ENCODE measurements at regions not wholly inside any gene's neighbourhood (a gene's known extent, or its start where the extent isn't known, plus 50 kb on each side); places are given as distances from the start of the nearest gene placed in this dataset.

DNA sequence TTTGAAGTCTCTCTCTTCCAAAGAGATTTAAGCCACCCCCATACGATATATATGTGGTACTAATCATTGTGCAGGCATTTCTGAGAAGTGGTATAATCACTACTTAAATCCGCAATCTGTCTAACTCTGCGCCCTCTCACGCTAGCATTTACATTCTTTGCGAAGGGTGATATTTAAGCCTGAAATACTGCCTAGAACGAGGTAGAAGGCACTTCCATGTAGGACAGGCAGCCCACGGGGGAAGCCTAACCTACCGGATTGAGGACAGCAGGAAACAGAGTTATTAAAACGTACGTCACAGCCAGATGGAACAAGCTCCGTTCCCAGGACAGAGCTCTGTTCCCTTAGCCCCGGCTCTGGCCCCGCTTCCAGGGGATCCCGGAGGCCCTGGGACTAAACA lies 59.3 kb upstream of the ECHDC3 start:
- Histone ChIP-seq H3K27me3 (no peaks in the 10 kb centered on the region), H3K4me3 (peak overlapping the region; percentile 66), H3K9me3 (no peaks in the 10 kb centered on the region), H4K20me1 (no peaks in the 10 kb centered on the region), H3K4me2 (peak overlapping the region; percentile 97), H3K36me3 (no peaks in the 10 kb centered on the region), H3K9ac (peak overlapping the region; percentile 79), H3K4me1 (peaks cover 90% of the 10 kb centered on the region), H3K27ac (peak overlapping the region; percentile 90)
- TF ChIP-seq Cebpa-rat (IDR thresholded peaks at IDR 0.05): no peak

- H3K4me3 ChIP-seq: no peak overlapping the region
- H3K27ac ChIP-seq: peak overlapping the region; percentile 90
- H3K4me1 ChIP-seq: peaks cover 88% of the 10 kb centered on the region
- H3K36me3 ChIP-seq: 0 out of 2 replicates have a peak, but pooled peaks cover 1% of the 10 kb centered on the region
- H3K9me3 ChIP-seq: peaks cover 1% of the 10 kb centered on the region; the same call in 1 of the 2 replicates
- no peaks in the 10 kb centered on the region for H3K27me3 ChIP-seq
- H4K20me1 ChIP-seq: no peaks in the 10 kb centered on the region
- peak overlapping the region; percentile 57; the same call in 1 of the 2 replicates for H3K9ac ChIP-seq
- peak overlapping the region; percentile 97 for H3K4me2 ChIP-seq
- no peak for TF ChIP-seq Cebpa-rat (IDR thresholded peaks at IDR 0.05)
Observed at GRCh38 chr10:11682267-11682683, 59.9 kb upstream of the ECHDC3 start.

DNA sequence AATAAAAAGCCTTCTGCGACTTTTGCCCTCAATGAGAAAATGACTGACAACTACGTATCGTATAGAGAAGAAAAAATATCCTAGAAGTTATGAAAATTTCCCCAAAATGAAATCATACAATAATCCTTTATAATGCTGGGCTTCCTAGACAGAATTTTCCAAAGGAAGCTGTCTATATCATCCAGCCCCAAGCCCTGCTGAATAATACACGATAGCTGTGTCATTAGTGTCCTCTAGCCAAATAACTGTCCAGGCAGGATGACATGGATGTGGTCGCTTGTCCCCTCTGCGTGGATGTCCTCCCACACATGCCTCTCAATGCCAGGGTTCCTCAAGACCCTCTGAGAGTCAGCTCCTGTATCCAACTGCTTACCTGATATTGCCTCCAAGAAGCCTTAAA lies 61.7 kb upstream of the ECHDC3 start:
- Histone ChIP-seq H3K4me3 (no peak overlapping the region), H3K4me2 (peak overlapping the region; percentile 97), H3K9ac (no peak overlapping the region), H4K20me1 (no peaks in the 10 kb centered on the region), H3K9me3 (peaks cover 18% of the 10 kb centered on the region), H3K36me3 (0 out of 2 replicates have a peak, but pooled peaks cover 10% of the 10 kb centered on the region), H3K4me1 (peaks cover 73% of the 10 kb centered on the region), H3K27me3 (no peaks in the 10 kb centered on the region), H3K27ac (no peak overlapping the region)
- TF ChIP-seq Cebpa-rat (IDR thresholded peaks at IDR 0.05): no peak

DNA sequence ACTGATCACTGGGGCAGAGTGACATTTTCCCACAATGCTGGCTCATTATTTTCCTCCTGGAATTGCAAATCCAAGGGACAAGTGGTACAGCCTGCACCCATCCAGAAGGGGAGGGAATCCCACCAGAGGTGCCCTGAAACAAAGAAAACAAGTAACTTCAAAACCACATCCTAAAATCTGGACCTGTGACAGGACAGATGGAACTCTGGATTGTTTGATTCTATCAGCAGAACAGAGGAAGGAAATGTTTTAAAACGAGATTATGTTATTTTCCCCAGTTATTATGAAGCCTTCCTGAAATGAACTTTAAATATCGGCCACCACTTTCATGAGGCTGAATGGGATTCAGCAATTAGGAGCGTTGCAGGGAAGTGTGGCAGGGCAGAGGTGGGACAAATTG lies 62.2 kb upstream of the ECHDC3 start:
- TF ChIP-seq Cebpa-rat (IDR thresholded peaks at IDR 0.05): no peak

DNA sequence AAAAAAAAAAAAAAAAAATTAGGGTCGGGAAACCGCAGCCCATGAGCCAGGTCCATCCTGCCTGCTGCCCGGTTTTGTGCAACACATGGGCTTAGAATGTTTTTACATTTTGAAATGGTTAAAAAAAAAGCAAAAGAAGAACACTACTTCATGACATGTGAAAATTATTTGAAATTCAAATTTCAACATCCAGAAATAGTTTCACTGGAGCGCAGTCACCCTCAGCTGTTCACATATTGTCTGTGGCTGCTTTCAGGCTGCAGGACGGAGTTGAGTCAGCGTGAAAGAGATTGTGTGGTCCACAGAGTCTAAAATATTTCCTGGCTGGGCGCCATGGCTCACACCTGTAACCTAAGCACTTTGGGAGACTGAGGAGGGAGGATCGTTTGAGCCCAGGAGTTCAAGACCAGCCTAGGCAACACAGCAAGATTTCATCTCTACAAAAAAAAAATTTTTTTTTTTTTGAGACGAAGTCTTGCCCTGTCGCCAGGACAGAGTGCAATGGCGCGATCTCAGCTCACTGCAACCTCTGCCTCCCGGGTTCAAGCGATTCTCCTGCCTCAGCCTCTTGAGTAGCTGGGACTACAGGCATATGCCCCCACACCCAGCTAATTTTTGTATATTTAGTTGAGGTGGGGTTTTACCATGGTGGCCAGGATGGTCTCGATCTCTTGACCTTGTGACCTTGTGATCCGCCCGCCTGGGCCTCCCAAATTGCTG lies 63.9 kb upstream of the ECHDC3 start:
- Histone ChIP-seq H3K4me2 (no peak overlapping the region; the same call in 1 of the 2 replicates), H3K4me1 (peaks cover 77% of the 10 kb centered on the region), H3K36me3 (0 out of 2 replicates have a peak, but pooled peaks cover 10% of the 10 kb centered on the region), H3K4me3 (no peak overlapping the region), H3K27ac (no peak overlapping the region), H4K20me1 (no peaks in the 10 kb centered on the region), H3K27me3 (no peaks in the 10 kb centered on the region), H3K9me3 (peaks cover 18% of the 10 kb centered on the region), H3K9ac (no peak overlapping the region)
- no peak for TF ChIP-seq Cebpa-rat (IDR thresholded peaks at IDR 0.05)

More for the DNA sequence above, 62.2 kb upstream of the ECHDC3 start:
- peaks cover 75% of the 10 kb centered on the region for H3K4me1 ChIP-seq
- H3K27me3 ChIP-seq: no peaks in the 10 kb centered on the region
- H3K4me2 ChIP-seq: peak overlapping the region; percentile 97
- H3K9me3 ChIP-seq: peaks cover 18% of the 10 kb centered on the region
- no peaks in the 10 kb centered on the region for H4K20me1 ChIP-seq
- 0 out of 2 replicates have a peak, but pooled peaks cover 10% of the 10 kb centered on the region for H3K36me3 ChIP-seq
- H3K4me3 ChIP-seq: no peak overlapping the region
- H3K27ac ChIP-seq: no peak overlapping the region
- H3K9ac ChIP-seq: no peak overlapping the region

GRCh38 chr10:11677480-11677879 lies 64.7 kb upstream of the ECHDC3 start:
- no peaks in the 10 kb centered on the region for H4K20me1 ChIP-seq
- no peak for TF ChIP-seq Cebpa-rat (IDR thresholded peaks at IDR 0.05)
- no peak overlapping the region for H3K4me2 ChIP-seq
- H3K4me3 ChIP-seq: no peak overlapping the region
- H3K36me3 ChIP-seq: 0 out of 2 replicates have a peak, but pooled peaks cover 10% of the 10 kb centered on the region
- H3K9me3 ChIP-seq: peaks cover 18% of the 10 kb centered on the region
- H3K27ac ChIP-seq: no peak overlapping the region
- peaks cover 77% of the 10 kb centered on the region for H3K4me1 ChIP-seq
- no peaks in the 10 kb centered on the region for H3K27me3 ChIP-seq
- no peak overlapping the region for H3K9ac ChIP-seq

DNA sequence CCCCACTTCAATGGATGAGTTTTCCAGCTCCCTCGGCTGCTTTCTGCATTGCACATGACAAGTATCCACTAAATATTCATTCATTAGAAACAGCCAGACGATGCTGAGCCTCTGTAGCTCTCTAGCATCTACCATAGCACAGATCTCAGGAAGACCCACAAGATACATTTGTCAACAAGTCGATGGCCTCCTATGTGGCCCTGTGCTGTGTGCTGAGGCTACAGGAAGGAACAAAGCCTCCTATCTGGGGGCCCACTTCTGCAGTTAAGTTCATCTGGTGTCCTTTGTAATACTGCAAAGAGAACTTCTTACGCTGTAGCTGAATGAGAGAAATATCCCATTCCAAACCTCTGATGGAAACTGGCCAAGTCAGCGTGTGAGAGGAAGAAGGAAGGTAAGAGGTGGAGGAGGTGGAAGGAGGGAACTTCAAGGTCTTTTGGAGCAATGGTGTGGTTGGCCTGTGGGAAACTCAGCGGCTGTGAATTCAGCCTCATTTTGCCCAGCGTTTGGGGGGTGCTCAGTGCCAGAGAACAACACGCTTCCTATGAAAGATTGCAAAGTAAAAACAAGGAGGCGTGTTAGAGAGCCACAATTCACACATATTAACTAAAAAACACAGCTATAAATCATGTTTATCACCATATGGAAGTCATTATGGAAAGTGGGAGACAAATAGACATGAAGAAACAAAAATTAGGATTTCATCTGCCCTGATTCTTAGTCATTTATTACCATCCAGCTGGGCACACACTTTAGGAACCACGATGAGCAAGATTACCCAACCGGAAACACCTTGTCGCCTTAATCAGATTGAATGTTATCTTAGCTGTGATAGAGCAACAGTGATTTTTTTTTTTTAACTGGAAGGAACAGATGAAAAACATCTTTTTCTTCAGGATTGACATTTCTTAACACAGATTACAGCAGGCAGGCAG lies 62.2 kb upstream of the USP6NL start:
- Histone ChIP-seq H3K27me3 (no peaks in the 10 kb centered on the region), H3K36me3 (0 out of 2 replicates have a peak, but pooled peaks cover 10% of the 10 kb centered on the region), H3K4me2 (peak overlapping the region; percentile 78), H3K9ac (peak overlapping the region; percentile 43; the same call in 1 of the 2 replicates), H3K4me3 (no peak overlapping the region; the same call in 1 of the 2 replicates), H3K9me3 (peaks cover 18% of the 10 kb centered on the region), H3K27ac (peak overlapping the region; percentile 80), H3K4me1 (peaks cover 75% of the 10 kb centered on the region), H4K20me1 (no peaks in the 10 kb centered on the region)
- TF ChIP-seq Cebpa-rat (IDR thresholded peaks at IDR 0.05): no peak; the same call in 1 of the 2 replicates

GRCh38 chr10:11672836-11673235 lies 61.4 kb upstream of the USP6NL start:
- Histone ChIP-seq H3K4me3 (no peak overlapping the region), H3K27me3 (no peaks in the 10 kb centered on the region), H3K9me3 (peaks cover 18% of the 10 kb centered on the region), H3K9ac (no peak overlapping the region), H3K27ac (peak overlapping the region; percentile 80), H3K36me3 (0 out of 2 replicates have a peak, but pooled peaks cover 10% of the 10 kb centered on the region), H3K4me1 (peaks cover 76% of the 10 kb centered on the region), H3K4me2 (peak overlapping the region; percentile 78), H4K20me1 (no peaks in the 10 kb centered on the region)
- TF ChIP-seq Cebpa-rat (IDR thresholded peaks at IDR 0.05): no peak

- H4K20me1 ChIP-seq: no peaks in the 10 kb centered on the region
- H3K9me3 ChIP-seq: peaks cover 20% of the 10 kb centered on the region
- no peak overlapping the region for H3K4me3 ChIP-seq
- peaks cover 78% of the 10 kb centered on the region for H3K4me1 ChIP-seq
- no peaks in the 10 kb centered on the region for H3K27me3 ChIP-seq
- H3K27ac ChIP-seq: no peak overlapping the region; the same call in 1 of the 2 replicates
- 0 out of 2 replicates have a peak, but pooled peaks cover 7% of the 10 kb centered on the region for H3K36me3 ChIP-seq
- no peak for TF ChIP-seq Cebpa-rat (IDR thresholded peaks at IDR 0.05)
- H3K9ac ChIP-seq: no peak overlapping the region
- H3K4me2 ChIP-seq: peak overlapping the region; percentile 57; the same call in 1 of the 2 replicates
Observed at GRCh38 chr10:11670381-11670780, 58.9 kb upstream of the USP6NL start.
